ENCODE measurements at regions not wholly inside any gene's neighbourhood (a gene's known extent, or its start where the extent isn't known, plus 50 kb on each side); places are given as distances from the start of the nearest gene placed in this dataset.
"Not testable (repeated sequence)": the region's sequence is repeated elsewhere in the genome, so short reads cannot be mapped to it uniquely, and the experiment has no call there.

- no peak for FAIRE-seq
- DNase-seq (ENCODE audit: low spot score in 2 of 2), result no peak
These were observed 673.1 kb downstream of the TNS3 start for GRCh38 chr7:46908770-46909169.

- FAIRE-seq; DNase-seq (ENCODE audit: low spot score in 2 of 2): not testable (repeated sequence)
These were observed 677.4 kb downstream of the TNS3 start for GRCh38 chr7:46904523-46904922.

GRCh38 chr7:46902463-46902862 lies 679.4 kb downstream of the TNS3 start:
- FAIRE-seq, result no peak
- no peak for DNase-seq (ENCODE audit: low spot score in 2 of 2)

GRCh38 chr7:46900312-46901263 lies 681.3 kb downstream of the TNS3 start:
- DNase-seq (ENCODE audit: low spot score in 2 of 2) (no peak), FAIRE-seq (no peak)

- no peak for FAIRE-seq
These were observed 684.5 kb downstream of the TNS3 start for GRCh38 chr7:46897381-46897780.

GRCh38 chr7:46886669-46887374 lies 695.1 kb downstream of the TNS3 start:
- DNase-seq (ENCODE audit: low spot score in 2 of 2), result no peak
- FAIRE-seq, result no peak

More at GRCh38 chr7:46897381-46897780, 684.5 kb downstream of the TNS3 start:
- DNase-seq (ENCODE audit: low spot score in 2 of 2), result no peak

GRCh38 chr7:46885167-46885566 lies 696.7 kb downstream of the TNS3 start:
- FAIRE-seq (no peak), DNase-seq (ENCODE audit: low spot score in 2 of 2) (no peak)

GRCh38 chr7:46881507-46882127 lies 700.3 kb downstream of the TNS3 start:
- no peak for FAIRE-seq
- no peak for DNase-seq (ENCODE audit: low spot score in 2 of 2)

- DNase-seq (ENCODE audit: low spot score in 2 of 2) (no peak), FAIRE-seq (no peak)
These were observed 701.3 kb downstream of the TNS3 start for GRCh38 chr7:46880508-46881196.

GRCh38 chr7:46879783-46880182 lies 702.1 kb downstream of the TNS3 start:
- no peak for DNase-seq (ENCODE audit: low spot score in 2 of 2)
- no peak for FAIRE-seq

- DNase-seq (ENCODE audit: low spot score in 2 of 2) (no peak), FAIRE-seq (no peak)
These were observed 710.4 kb downstream of the TNS3 start for GRCh38 chr7:46871516-46871915.

- FAIRE-seq (no peak), DNase-seq (ENCODE audit: low spot score in 2 of 2) (no peak)
These were observed 717.2 kb downstream of the TNS3 start for GRCh38 chr7:46864716-46865115.

- no peak for DNase-seq (ENCODE audit: low spot score in 2 of 2)
These were observed 721.9 kb downstream of the TNS3 start for GRCh38 chr7:46859963-46860475.

GRCh38 chr7:46855851-46856250 lies 726.1 kb downstream of the TNS3 start:
- no peak for DNase-seq (ENCODE audit: low spot score in 2 of 2)
- no peak for FAIRE-seq

More at GRCh38 chr7:46859963-46860475, 721.9 kb downstream of the TNS3 start:
- no peak for FAIRE-seq

- FAIRE-seq, result no peak
These were observed 726.9 kb downstream of the TNS3 start for GRCh38 chr7:46854958-46855473.

GRCh38 chr7:46853451-46853850 lies 728.5 kb downstream of the TNS3 start:
- no peak for DNase-seq (ENCODE audit: low spot score in 2 of 2)

More at GRCh38 chr7:46854958-46855473, 726.9 kb downstream of the TNS3 start:
- DNase-seq (ENCODE audit: low spot score in 2 of 2), result no peak

GRCh38 chr7:46852795-46853194 lies 729.1 kb downstream of the TNS3 start:
- FAIRE-seq (no peak), DNase-seq (ENCODE audit: low spot score in 2 of 2) (no peak)

More at GRCh38 chr7:46853451-46853850, 728.5 kb downstream of the TNS3 start:
- FAIRE-seq, result no peak

- DNase-seq (ENCODE audit: low spot score in 2 of 2), result no peak
- FAIRE-seq, result no peak
These were observed 731.2 kb downstream of the TNS3 start for GRCh38 chr7:46850563-46851330.

GRCh38 chr7:46848944-46849343 lies 733.0 kb downstream of the TNS3 start:
- FAIRE-seq, result no peak
- DNase-seq (ENCODE audit: low spot score in 2 of 2), result no peak

Measured in frontal cortex (tissue), 3 donors.